Activated T-helper 17 cell treated with anti-CD3 and anti-CD28 coated beads, Interleukin-2, amount 50 U/mL, for 72 hours (primary cell): ENCODE measurements at regions not wholly inside any gene's neighbourhood (a gene's known extent, or its start where the extent isn't known, plus 50 kb on each side); places are given as distances from the start of the nearest gene placed in this dataset.

Source experiments
- ATAC-seq: fragments of 150-1000 bp; cut with Tn5 transposase; replicated peaks from 2 replicates; pipeline ENCODE4 v1.10.0; 2021; ENCODE audit warnings: mild to moderate bottlenecking, moderate library complexity
- H3K27ac Mint-ChIP-seq: one replicate; pipeline ENCODE4 v1.8.0; 2022; ENCODE audit warnings: mixed read lengths
- H3K27me3 Mint-ChIP-seq: one replicate; pipeline ENCODE4 v1.8.0; 2022; ENCODE audit warnings: mixed read lengths
- H3K36me3 Mint-ChIP-seq: one replicate; pipeline ENCODE4 v1.8.0; 2022; ENCODE audit warnings: low read depth, mild to moderate bottlenecking, mixed read lengths
- H3K4me1 Mint-ChIP-seq: one replicate; pipeline ENCODE4 v1.8.0; 2022; ENCODE audit warnings: mixed read lengths
- H3K4me3 Mint-ChIP-seq: one replicate; pipeline ENCODE4 v1.8.0; 2022; ENCODE audit warnings: mild to moderate bottlenecking, mixed read lengths
- H3K9me3 Mint-ChIP-seq: one replicate; pipeline ENCODE4 v1.8.0; 2022; ENCODE audit warnings: mixed read lengths

GRCh38 chr3:117181222-117181621 is 471.6 kb downstream of the TUSC7 start:
- Mint-ChIP-seq H3K4me3 (no peak overlapping the region), H3K9me3 (peaks cover 6% of the 10 kb centered on the region), H3K27ac (no peak overlapping the region), H3K36me3 (no peaks in the 10 kb centered on the region), H3K4me1 (no peaks in the 10 kb centered on the region), H3K27me3 (no peaks in the 10 kb centered on the region)
- no peak for ATAC-seq

GRCh38 chr3:117184574-117184973 is 475.0 kb downstream of the TUSC7 start:
- Mint-ChIP-seq H3K4me3 (no peak overlapping the region), H3K27me3 (no peaks in the 10 kb centered on the region), H3K9me3 (peaks cover 3% of the 10 kb centered on the region), H3K4me1 (no peaks in the 10 kb centered on the region), H3K27ac (no peak overlapping the region), H3K36me3 (no peaks in the 10 kb centered on the region)
- no peak for ATAC-seq

GRCh38 chr3:117191245-117191644 is 481.7 kb downstream of the TUSC7 start:
- Mint-ChIP-seq H3K9me3 (peaks cover 7% of the 10 kb centered on the region), H3K4me1 (no peaks in the 10 kb centered on the region)
- ATAC-seq = no peak

GRCh38 chr3:117192888-117193287 is 483.3 kb downstream of the TUSC7 start:
- ATAC-seq = no peak
- Mint-ChIP-seq H3K4me1 (no peaks in the 10 kb centered on the region), H3K9me3 (peaks cover 7% of the 10 kb centered on the region), H3K4me3 (no peak overlapping the region), H3K36me3 (no peaks in the 10 kb centered on the region), H3K27ac (no peak overlapping the region), H3K27me3 (no peaks in the 10 kb centered on the region)

More at GRCh38 chr3:117191245-117191644, 481.7 kb downstream of the TUSC7 start:
- Mint-ChIP-seq H3K36me3 (no peaks in the 10 kb centered on the region), H3K27me3 (no peaks in the 10 kb centered on the region), H3K27ac (no peak overlapping the region), H3K4me3 (no peak overlapping the region)

- Mint-ChIP-seq H3K36me3 (no peaks in the 10 kb centered on the region), H3K9me3 (peaks cover 7% of the 10 kb centered on the region), H3K27me3 (no peaks in the 10 kb centered on the region), H3K27ac (no peak overlapping the region), H3K4me3 (no peak overlapping the region), H3K4me1 (no peaks in the 10 kb centered on the region)
- ATAC-seq = no peak
Observed at GRCh38 chr3:117193390-117193789, 483.8 kb downstream of the TUSC7 start.

- Mint-ChIP-seq H3K27ac (no peak overlapping the region), H3K4me1 (no peaks in the 10 kb centered on the region), H3K36me3 (no peaks in the 10 kb centered on the region), H3K27me3 (no peaks in the 10 kb centered on the region), H3K9me3 (peaks cover 16% of the 10 kb centered on the region), H3K4me3 (no peak overlapping the region)
- ATAC-seq = no peak
Observed at GRCh38 chr3:117195034-117195433, 485.5 kb downstream of the TUSC7 start.

GRCh38 chr3:117200962-117201361 is 491.4 kb downstream of the TUSC7 start:
- Mint-ChIP-seq H3K4me1 (no peaks in the 10 kb centered on the region), H3K27me3 (no peaks in the 10 kb centered on the region), H3K36me3 (no peaks in the 10 kb centered on the region), H3K9me3 (peaks cover 19% of the 10 kb centered on the region), H3K27ac (no peak overlapping the region), H3K4me3 (no peak overlapping the region)
- no peak for ATAC-seq

- no peak for ATAC-seq
- peaks cover 19% of the 10 kb centered on the region for H3K9me3 Mint-ChIP-seq
- H3K4me1 Mint-ChIP-seq = no peaks in the 10 kb centered on the region
- no peak overlapping the region for H3K4me3 Mint-ChIP-seq
- H3K27ac Mint-ChIP-seq = no peak overlapping the region
- H3K36me3 Mint-ChIP-seq = no peaks in the 10 kb centered on the region
- no peaks in the 10 kb centered on the region for H3K27me3 Mint-ChIP-seq
Observed at GRCh38 chr3:117201901-117202774, 492.6 kb downstream of the TUSC7 start.

GRCh38 chr3:117217355-117217754 is 507.8 kb downstream of the TUSC7 start:
- ATAC-seq = no peak
- Mint-ChIP-seq H3K4me1 (no peaks in the 10 kb centered on the region), H3K4me3 (no peak overlapping the region), H3K36me3 (no peaks in the 10 kb centered on the region), H3K27me3 (no peaks in the 10 kb centered on the region), H3K9me3 (peaks cover 5% of the 10 kb centered on the region), H3K27ac (no peak overlapping the region)

- peaks cover 2% of the 10 kb centered on the region for H3K9me3 Mint-ChIP-seq
- H3K27ac Mint-ChIP-seq = no peak overlapping the region
- ATAC-seq = no peak
- H3K27me3 Mint-ChIP-seq = no peaks in the 10 kb centered on the region
- no peaks in the 10 kb centered on the region for H3K36me3 Mint-ChIP-seq
- no peaks in the 10 kb centered on the region for H3K4me1 Mint-ChIP-seq
- no peak overlapping the region for H3K4me3 Mint-ChIP-seq
Observed at GRCh38 chr3:117217760-117218316, 508.3 kb downstream of the TUSC7 start.

GRCh38 chr3:117218641-117219048 is 509.1 kb downstream of the TUSC7 start:
- no peaks in the 10 kb centered on the region for H3K27me3 Mint-ChIP-seq
- no peaks in the 10 kb centered on the region for H3K36me3 Mint-ChIP-seq
- H3K9me3 Mint-ChIP-seq = no peaks in the 10 kb centered on the region
- H3K4me1 Mint-ChIP-seq = no peaks in the 10 kb centered on the region
- no peak for ATAC-seq
- H3K27ac Mint-ChIP-seq = no peak overlapping the region
- no peak overlapping the region for H3K4me3 Mint-ChIP-seq

GRCh38 chr3:117219296-117219695 is 509.7 kb downstream of the TUSC7 start:
- Mint-ChIP-seq H3K27me3 (no peaks in the 10 kb centered on the region), H3K4me3 (no peak overlapping the region), H3K9me3 (no peaks in the 10 kb centered on the region), H3K27ac (no peak overlapping the region), H3K36me3 (no peaks in the 10 kb centered on the region), H3K4me1 (no peaks in the 10 kb centered on the region)
- ATAC-seq = no peak

GRCh38 chr3:117226932-117227331 is 517.4 kb downstream of the TUSC7 start:
- Mint-ChIP-seq H3K36me3 (no peaks in the 10 kb centered on the region), H3K4me1 (no peaks in the 10 kb centered on the region), H3K4me3 (no peak overlapping the region), H3K9me3 (peaks cover 11% of the 10 kb centered on the region), H3K27ac (no peak overlapping the region), H3K27me3 (peaks cover 3% of the 10 kb centered on the region)
- no peak for ATAC-seq

- no peak overlapping the region for H3K27ac Mint-ChIP-seq
- no peak overlapping the region for H3K4me3 Mint-ChIP-seq
- H3K36me3 Mint-ChIP-seq = no peaks in the 10 kb centered on the region
- peaks cover 14% of the 10 kb centered on the region for H3K9me3 Mint-ChIP-seq
- H3K27me3 Mint-ChIP-seq = peaks cover 3% of the 10 kb centered on the region
- no peaks in the 10 kb centered on the region for H3K4me1 Mint-ChIP-seq
- ATAC-seq = no peak
Observed at GRCh38 chr3:117228466-117228865, 518.9 kb downstream of the TUSC7 start.

- no peaks in the 10 kb centered on the region for H3K36me3 Mint-ChIP-seq
- H3K27ac Mint-ChIP-seq = no peak overlapping the region
- H3K9me3 Mint-ChIP-seq = peaks cover 14% of the 10 kb centered on the region
- peaks cover 3% of the 10 kb centered on the region for H3K27me3 Mint-ChIP-seq
- no peak for ATAC-seq
- H3K4me1 Mint-ChIP-seq = no peaks in the 10 kb centered on the region
- no peak overlapping the region for H3K4me3 Mint-ChIP-seq
Observed at GRCh38 chr3:117230924-117231323, 521.3 kb downstream of the TUSC7 start.
